Mesenchymal stem cell (in vitro differentiated cells and primary cell): ENCODE measurements at regions not wholly inside any gene's neighbourhood (a gene's known extent, or its start where the extent isn't known, plus 50 kb on each side); places are given as distances from the start of the nearest gene placed in this dataset.

Experiments used
- DNase-seq: peaks from one replicate; pipeline ENCODE4 v3.0.0-alpha.2; 2013
- H2AFZ ChIP-seq: one replicate; pipeline ENCODE4 v1.6.1; 2013; ENCODE audit warnings: low read depth, mild to moderate bottlenecking, control low read depth, inconsistent platforms, low read length, moderate library complexity
- H2AK5ac ChIP-seq: 2 replicates; pipeline ENCODE4 v1.6.1; 2013; ENCODE audit warnings: low read length, moderate library complexity, mild to moderate bottlenecking, inconsistent platforms; ENCODE audit not compliant: severe bottlenecking
- H2BK120ac ChIP-seq: one replicate; pipeline ENCODE4 v1.6.1; 2013; ENCODE audit warnings: low read depth, mild to moderate bottlenecking, inconsistent platforms, low read length, moderate library complexity
- H2BK12ac ChIP-seq, 2 experiments: one replicate each; pipeline ENCODE4 v1.6.1; 2013; ENCODE audit warnings: inconsistent platforms in 2 of 2, low read length in 2 of 2, mild to moderate bottlenecking in 2 of 2, moderate library complexity in 2 of 2, control low read depth in 1 of 2
- H2BK15ac ChIP-seq: one replicate; pipeline ENCODE4 v1.6.1; 2013; ENCODE audit warnings: mild to moderate bottlenecking, low read depth, inconsistent platforms; ENCODE audit not compliant: poor library complexity, severe bottlenecking
- H2BK5ac ChIP-seq: 2 replicates; pipeline ENCODE4 v1.6.1; 2013; ENCODE audit warnings: low read depth, mild to moderate bottlenecking, low read length, control low read depth, inconsistent platforms; ENCODE audit not compliant: poor library complexity, severe bottlenecking
- H3K14ac ChIP-seq, 2 experiments: one replicate each; pipeline ENCODE4 v1.6.1; 2013; ENCODE audit warnings: inconsistent platforms in 2 of 2, low read length in 2 of 2, control low read depth in 1 of 2, mild to moderate bottlenecking in 1 of 2, moderate library complexity in 1 of 2
- H3K18ac ChIP-seq, 2 experiments: one replicate each; pipeline ENCODE4 v1.6.1; 2013; ENCODE audit warnings: inconsistent platforms in 2 of 2, low read length in 2 of 2, control low read depth in 1 of 2, low read depth in 1 of 2, mild to moderate bottlenecking in 1 of 2
- H3K23ac ChIP-seq, 2 experiments: one replicate each; pipeline ENCODE4 v1.6.1; 2013; ENCODE audit warnings: inconsistent platforms in 2 of 2, low read length in 2 of 2, mild to moderate bottlenecking in 2 of 2, moderate library complexity in 2 of 2, control low read depth in 1 of 2
- H3K27ac ChIP-seq: 2 replicates; pipeline ENCODE4 v1.5.1; 2013; ENCODE audit warnings: mild to moderate bottlenecking, moderate library complexity, low read length, control low read depth, inconsistent platforms; ENCODE audit not compliant: poor library complexity, severe bottlenecking
- H3K27me3 ChIP-seq, 2 experiments: 2 replicates each; pipeline versions ENCODE4 v1.6.1 to v1.7.0; 2013; ENCODE audit warnings: low read length in 2 of 2, mild to moderate bottlenecking in 2 of 2, moderate library complexity in 2 of 2, control low read depth in 1 of 2, inconsistent platforms in 1 of 2; ENCODE audit not compliant: control insufficient read depth in 1 of 2, insufficient read depth in 1 of 2
- H3K36me3 ChIP-seq, 2 experiments: 2 replicates each; pipeline versions ENCODE4 v1.6.1 to v1.7.0; 2013; ENCODE audit warnings: low read length in 2 of 2, control low read depth in 1 of 2, inconsistent platforms in 1 of 2, low read depth in 1 of 2, mild to moderate bottlenecking in 1 of 2; ENCODE audit not compliant: insufficient read depth in 2 of 2, control insufficient read depth in 1 of 2
- H3K4ac ChIP-seq, 2 experiments: one replicate each; pipeline ENCODE4 v1.6.1; 2013; ENCODE audit warnings: inconsistent platforms in 2 of 2, low read length in 2 of 2, mild to moderate bottlenecking in 2 of 2, moderate library complexity in 2 of 2, control low read depth in 1 of 2, low read depth in 1 of 2
- H3K4me1 ChIP-seq: 2 replicates; pipeline ENCODE4 v1.6.1; 2013; ENCODE audit warnings: low read depth, low read length, control low read depth; ENCODE audit not compliant: control insufficient read depth, insufficient read depth
- H3K4me2 ChIP-seq: 2 replicates; pipeline ENCODE4 v1.6.1; 2013; ENCODE audit warnings: low read length, mild to moderate bottlenecking, inconsistent platforms; ENCODE audit not compliant: poor library complexity, severe bottlenecking
- H3K4me3 ChIP-seq, 2 experiments: 2 replicates each; pipeline versions ENCODE4 v1.5.1 to v1.7.0; 2013; ENCODE audit warnings: low read length in 2 of 2, mild to moderate bottlenecking in 2 of 2, control low read depth in 1 of 2, low read depth in 1 of 2; ENCODE audit not compliant: insufficient read depth in 1 of 2
- H3K79me1 ChIP-seq: replicated peaks from 2 replicates; pipeline ENCODE4 v1.6.1; 2013; ENCODE audit warnings: mild to moderate bottlenecking, control low read depth, low read length, inconsistent platforms; ENCODE audit not compliant: poor library complexity, severe bottlenecking
- H3K9ac ChIP-seq: 2 replicates; pipeline ENCODE4 v1.7.0; 2013; ENCODE audit warnings: mild to moderate bottlenecking, low read length, moderate library complexity
- H3K9me3 ChIP-seq: 2 replicates; pipeline ENCODE4 v1.7.0; 2013; ENCODE audit warnings: mild to moderate bottlenecking, low read length; ENCODE audit not compliant: control insufficient read depth
- H4K8ac ChIP-seq: one replicate; pipeline ENCODE4 v1.6.1; 2013; ENCODE audit warnings: inconsistent platforms, mild to moderate bottlenecking, low read length, moderate library complexity
- H4K91ac ChIP-seq: one replicate; pipeline ENCODE4 v1.6.1; 2013; ENCODE audit warnings: mild to moderate bottlenecking, low read length, inconsistent platforms
- WGBS: methylation state at CpG from one replicate; pipeline ENCODE4 v1.1.7; 2013; ENCODE audit warnings: mixed read lengths; 5-methylcytosine and 5-hydroxymethylcytosine counted together

- no peak overlapping the region for H4K91ac ChIP-seq
- no peak overlapping the region for H3K9ac ChIP-seq
- no peak overlapping the region for H3K14ac ChIP-seq
- no peak overlapping the region for H3K4ac ChIP-seq
- no peaks in the 10 kb centered on the region for H3K79me1 ChIP-seq
- no peak overlapping the region for H2BK120ac ChIP-seq
- H3K4me3 ChIP-seq = no peak overlapping the region
- H3K27ac ChIP-seq = no peak overlapping the region
- H2BK15ac ChIP-seq = no peak overlapping the region
- H2BK12ac ChIP-seq = no peak overlapping the region
- no peaks in the 10 kb centered on the region for H3K27me3 ChIP-seq
- no peak overlapping the region for H2AFZ ChIP-seq
- no peak overlapping the region for H2BK5ac ChIP-seq
- H3K36me3 ChIP-seq = no peaks in the 10 kb centered on the region
- no peak overlapping the region for H4K8ac ChIP-seq
- no peak overlapping the region for H3K4me2 ChIP-seq
- no peak overlapping the region for H2AK5ac ChIP-seq
- H3K18ac ChIP-seq = no peak overlapping the region
- H3K23ac ChIP-seq = no peak overlapping the region
- H3K9me3 ChIP-seq = no peaks in the 10 kb centered on the region
- H3K4me1 ChIP-seq = no peaks in the 10 kb centered on the region
- DNase-seq = no peak
Observed at GRCh38 chr4:159906517-159906916, 803.6 kb downstream of the RAPGEF2 start.

- no peak overlapping the region for H3K4me2 ChIP-seq
- H2BK15ac ChIP-seq = no peak overlapping the region
- no peak for DNase-seq
- no peaks in the 10 kb centered on the region for H3K4me1 ChIP-seq
- no peak overlapping the region for H4K91ac ChIP-seq
- no peak overlapping the region for H2AK5ac ChIP-seq
- H2AFZ ChIP-seq = no peak overlapping the region
- H3K27me3 ChIP-seq = no peaks in the 10 kb centered on the region
- no peaks in the 10 kb centered on the region for H3K9me3 ChIP-seq
- no peak overlapping the region for H2BK5ac ChIP-seq
- no peaks in the 10 kb centered on the region for H3K36me3 ChIP-seq
- no peak overlapping the region for H4K8ac ChIP-seq
- no peak overlapping the region for H3K4me3 ChIP-seq
- no peak overlapping the region for H3K23ac ChIP-seq
- WGBS = 5% methylated on average over 3 of the region's 3 CpGs
- no peak overlapping the region for H2BK12ac ChIP-seq
- no peak overlapping the region for H3K4ac ChIP-seq
- H2BK120ac ChIP-seq = no peak overlapping the region
- no peaks in the 10 kb centered on the region for H3K79me1 ChIP-seq
- no peak overlapping the region for H3K9ac ChIP-seq
- H3K18ac ChIP-seq = no peak overlapping the region
- H3K14ac ChIP-seq = no peak overlapping the region
- H3K27ac ChIP-seq = no peak overlapping the region
Observed at GRCh38 chr4:159910721-159911120, 807.8 kb downstream of the RAPGEF2 start.

- H2AFZ ChIP-seq = no peak overlapping the region
- H3K4ac ChIP-seq = no peak overlapping the region
- no peaks in the 10 kb centered on the region for H3K79me1 ChIP-seq
- H3K14ac ChIP-seq = no peak overlapping the region
- H3K23ac ChIP-seq = no peak overlapping the region
- H2AK5ac ChIP-seq = no peak overlapping the region
- H3K9ac ChIP-seq = no peak overlapping the region
- H3K4me2 ChIP-seq = no peak overlapping the region
- peaks cover 0 to 3% of the 10 kb centered on the region in 2 experiments for H3K36me3 ChIP-seq
- H2BK5ac ChIP-seq = no peak overlapping the region
- H2BK15ac ChIP-seq = no peak overlapping the region
- WGBS = no CpG with 5 or more reads among the region's 1 CpG
- no peak for DNase-seq
- H3K27ac ChIP-seq = no peak overlapping the region
- no peak overlapping the region for H4K8ac ChIP-seq
- peaks cover 23% of the 10 kb centered on the region for H3K9me3 ChIP-seq
- no peaks in the 10 kb centered on the region for H3K4me1 ChIP-seq
- no peak overlapping the region for H3K4me3 ChIP-seq
- H3K18ac ChIP-seq = no peak overlapping the region
- no peak overlapping the region for H2BK120ac ChIP-seq
- H3K27me3 ChIP-seq = no peaks in the 10 kb centered on the region
- no peak overlapping the region for H4K91ac ChIP-seq
- no peak overlapping the region for H2BK12ac ChIP-seq
Observed at GRCh38 chr4:159922119-159922518, 819.2 kb downstream of the RAPGEF2 start.

- no peak overlapping the region for H3K4me2 ChIP-seq
- H3K23ac ChIP-seq = no peak overlapping the region
- H4K8ac ChIP-seq = no peak overlapping the region
- H2BK15ac ChIP-seq = no peak overlapping the region
- no peak overlapping the region for H3K18ac ChIP-seq
- no peak overlapping the region for H2AFZ ChIP-seq
- no peak for DNase-seq
- H3K27me3 ChIP-seq = no peaks in the 10 kb centered on the region
- H3K79me1 ChIP-seq = no peaks in the 10 kb centered on the region
- 94% methylated on average over 3 of the region's 3 CpGs for WGBS
- no peak overlapping the region for H2BK120ac ChIP-seq
- peaks cover 0 to 3% of the 10 kb centered on the region in 2 experiments for H3K36me3 ChIP-seq
- H3K14ac ChIP-seq = no peak overlapping the region
- H3K4me3 ChIP-seq = no peak overlapping the region
- no peak overlapping the region for H2BK5ac ChIP-seq
- H3K27ac ChIP-seq = no peak overlapping the region
- no peak overlapping the region for H2AK5ac ChIP-seq
- no peak overlapping the region for H2BK12ac ChIP-seq
- H4K91ac ChIP-seq = no peak overlapping the region
- peaks cover 15% of the 10 kb centered on the region for H3K9me3 ChIP-seq
- H3K9ac ChIP-seq = no peak overlapping the region
- H3K4ac ChIP-seq = no peak overlapping the region
- no peaks in the 10 kb centered on the region for H3K4me1 ChIP-seq
Observed at GRCh38 chr4:159925770-159926169, 822.9 kb downstream of the RAPGEF2 start.
